HepG2 (cell line): ENCODE measurements at regions not wholly inside any gene's neighbourhood (a gene's known extent, or its start where the extent isn't known, plus 50 kb on each side); places are given as distances from the start of the nearest gene placed in this dataset.

Source experiments
- ATAC-seq: fragments of 200-7000 bp; cut with Tn5 transposase; 3 replicates; pipeline ENCODE4 v1.9.1; 2020; ENCODE audit warnings: mild to moderate bottlenecking, moderate library complexity
- BruUV-seq: library from RNA; stranded (reverse); fragments of 400-500 nt; replicated peaks from 2 replicates; lab custom pipeline; 2021; lab: Mats Ljungman, UMichigan
- CTCF ChIA-PET: fragments of 300-600 bp; formaldehyde crosslinking; extraction: SDS; loops from one replicate; lab custom pipeline; 2021; ENCODE audit warnings: low total read pairs, inconsistent platforms, low intra/inter-chr PET ratio; lab: Yijun Ruan, JAX
- POLR2A ChIA-PET: fragments of 350-600 bp; sonication (Branson Sonifier 250); formaldehyde crosslinking; loops from one replicate; lab custom pipeline; 2020; ENCODE audit warnings: antibody characterized with exemption, inconsistent platforms; lab: Yijun Ruan, JAX
- DNase-seq: peaks from one replicate; pipeline ENCODE4 v3.0.0-alpha.2; 2015; ENCODE audit warnings: low spot score
- FAIRE-seq: peaks from 3 replicates; lab custom pipeline; 2011; peaks lifted over from hg19 to GRCh38; lab: Jason Lieb, UNC
- H2AFZ ChIP-seq: one replicate; pipeline ENCODE4 v1.6.1; 2011; ENCODE audit warnings: low read length, inconsistent platforms
- H3K27ac ChIP-seq: fragments of 300-600 bp; 3 replicates; pipeline ENCODE4 v1.8.0; 2011; ENCODE audit warnings: mixed run types, mild to moderate bottlenecking, mixed read lengths, low read length, inconsistent platforms; ENCODE audit not compliant: insufficient read depth; ENCODE audit errors: extremely low read length
- H3K27me3 ChIP-seq, 2 experiments: fragments of 200-600 bp in 1 of 2; 2 replicates in 1 of 2; 3 replicates in 1 of 2; pipeline versions ENCODE4 v1.6.0 to v1.8.0; 2011; ENCODE audit warnings: low read length in 2 of 2, mild to moderate bottlenecking in 2 of 2, moderate library complexity in 2 of 2, inconsistent platforms in 1 of 2; ENCODE audit not compliant: insufficient read depth in 2 of 2, control insufficient read depth in 1 of 2
- H3K36me3 ChIP-seq, 2 experiments: fragments of 200-600 bp in 1 of 2; replicated peaks in 1 of 2; 2 replicates in 1 of 2; 3 replicates in 1 of 2; pipeline versions ENCODE4 v1.5.1 to v1.8.0; 2011; ENCODE audit warnings: low read length in 2 of 2, inconsistent platforms in 1 of 2; ENCODE audit not compliant: insufficient read depth in 2 of 2, control insufficient read depth in 1 of 2
- H3K4me1 ChIP-seq: 2 replicates; pipeline ENCODE4 v1.5.1; 2012; ENCODE audit warnings: low read length, inconsistent platforms; ENCODE audit not compliant: insufficient read depth
- H3K4me2 ChIP-seq: 2 replicates; pipeline ENCODE4 v1.6.0; 2011; ENCODE audit warnings: low read depth, low read length, inconsistent platforms
- H3K4me3 ChIP-seq, 3 experiments: fragments of 200-600 bp in 1 of 3; sonication (generic), shearing (Covaris generic) in 1 of 3; replicated peaks in 1 of 3; 2 replicates each; pipeline ENCODE4 v1.5.1; 2011 to 2016; ENCODE audit warnings: low read length in 3 of 3, inconsistent platforms in 2 of 3, low read depth in 2 of 3, mild to moderate bottlenecking in 2 of 3, control low read depth in 1 of 3, mixed read lengths in 1 of 3; ENCODE audit not compliant: insufficient read depth in 1 of 3
- H3K79me2 ChIP-seq: one replicate; pipeline ENCODE4 v1.6.1; 2011; ENCODE audit warnings: low read length, inconsistent platforms; ENCODE audit not compliant: insufficient read depth
- H3K9ac ChIP-seq: 2 replicates; pipeline ENCODE4 v1.6.0; 2011; ENCODE audit warnings: mild to moderate bottlenecking, low read depth, low read length, inconsistent platforms; ENCODE audit not compliant: insufficient read depth
- H3K9me3 ChIP-seq: 2 replicates; pipeline ENCODE4 v1.5.1; 2012; ENCODE audit warnings: mild to moderate bottlenecking, low read length
- H4K20me1 ChIP-seq: 2 replicates; pipeline ENCODE4 v1.6.0; 2011; ENCODE audit warnings: inconsistent platforms, mild to moderate bottlenecking, low read length, moderate library complexity; ENCODE audit not compliant: insufficient read depth
- AHDC1 ChIP-seq: sonication (generic); formaldehyde crosslinking; IDR thresholded peaks from 2 replicates; pipeline ENCODE4 v1.5.1; 2020; ENCODE audit warnings: mild to moderate bottlenecking, missing genetic modification reagents, borderline replicate concordance
- AKAP8 ChIP-seq: sonication (generic); formaldehyde crosslinking; IDR thresholded peaks from 2 replicates; pipeline ENCODE4 v1.5.1; 2020; ENCODE audit warnings: mild to moderate bottlenecking, missing genetic modification reagents
- ESRRA ChIP-seq: sonication (generic); formaldehyde crosslinking; IDR thresholded peaks from 2 replicates; pipeline ENCODE4 v1.5.1; 2020; ENCODE audit warnings: mild to moderate bottlenecking, low read depth, missing genetic modification reagents
- FOXJ3 ChIP-seq: sonication (generic); formaldehyde crosslinking; IDR thresholded peaks from 2 replicates; pipeline ENCODE4 v1.4.0; 2020; ENCODE audit warnings: missing genetic modification reagents, mild to moderate bottlenecking, borderline replicate concordance
- HCFC1 ChIP-seq: fragments of 150-350 bp; IDR thresholded peaks from 2 replicates; pipeline ENCODE4 v1.6.1; 2014; ENCODE audit warnings: low read depth, low read length
- HNF4A ChIP-seq: sonication (generic); formaldehyde crosslinking; IDR thresholded peaks from 2 replicates; pipeline ENCODE4 v1.4.0; 2020; ENCODE audit warnings: missing genetic modification reagents
- RBFOX2 ChIP-seq: fragments of 200-400 bp; formaldehyde crosslinking; IDR thresholded peaks from 2 replicates; pipeline ENCODE4 v1.6.1; 2017; ENCODE audit warnings: low read depth, mild to moderate bottlenecking, low read length
- THAP8 ChIP-seq: sonication (generic); formaldehyde crosslinking; IDR thresholded peaks from 2 replicates; pipeline ENCODE4 v1.5.1; 2020; ENCODE audit warnings: missing genetic modification reagents, mild to moderate bottlenecking, borderline replicate concordance
- ZBTB38 ChIP-seq: sonication (generic); formaldehyde crosslinking; IDR thresholded peaks from 2 replicates; pipeline ENCODE4 v1.5.1; 2020; ENCODE audit warnings: mild to moderate bottlenecking, missing genetic modification reagents
- ZNF18 ChIP-seq: sonication (generic); formaldehyde crosslinking; IDR thresholded peaks from 2 replicates; pipeline ENCODE4 v1.8.0; 2022; ENCODE audit warnings: mild to moderate bottlenecking, missing genetic modification reagents; ENCODE audit not compliant: insufficient replicate concordance
- ZNF670 ChIP-seq: sonication (generic); formaldehyde crosslinking; IDR thresholded peaks from 2 replicates; pipeline ENCODE4 v1.8.0; 2022; ENCODE audit warnings: mild to moderate bottlenecking, missing genetic modification reagents, borderline replicate concordance
- WGBS: methylation state at CpG from one replicate; pipeline ENCODE4 v1.1.6; 2017; ENCODE audit warnings: low lambda C conversion rate; 5-methylcytosine and 5-hydroxymethylcytosine counted together
- in situ Hi-C: cut with HindIII; loops from 2 replicates; pipeline ENCODE4 v1.10.0; 2017; ENCODE audit warnings: low pct_unique_long_range_greater_than_20kb; ENCODE audit not compliant: extremely low pct_ligation_motif_present
- intact Hi-C: fragments of 100-400 bp; cut with micrococcal nuclease; formaldehyde crosslinking; loops from one replicate; pipeline ENCODE4 v1.10.0; 2022; ENCODE audit not compliant: unreplicated experiment

- POLR2A ChIA-PET, result no interaction called here
- intact Hi-C loops, result no loop called here
- FAIRE-seq (no peak), ATAC-seq (no peak), DNase-seq (no peak)
- no peak overlapping the region for H3K4me2 ChIP-seq
- 21% methylated on average over 4 of the region's 5 CpGs for WGBS
- BruUV-seq, result no TSS peak
- no peaks in the 10 kb centered on the region for H3K4me1 ChIP-seq
- no peaks in the 10 kb centered on the region for H3K9me3 ChIP-seq
- no peak overlapping the region for H3K9ac ChIP-seq
- in situ Hi-C loops, result no loop called here
- CTCF ChIA-PET, result no interaction called here
- no peak overlapping the region for H3K4me3 ChIP-seq
- TF ChIP-seq HCFC1 (no peak), ZBTB38 (CRISPR knock-in tag) (no peak), HNF4A (CRISPR knock-in tag) (no peak), ZNF670 (CRISPR knock-in tag) (no peak), RBFOX2 (no peak), AKAP8 (CRISPR knock-in tag) (no peak), THAP8 (CRISPR knock-in tag) (no peak), FOXJ3 (CRISPR knock-in tag) (no peak)
- no peaks in the 10 kb centered on the region for H3K79me2 ChIP-seq
- no peaks in the 10 kb centered on the region for H4K20me1 ChIP-seq
- H3K27ac ChIP-seq, result no peak overlapping the region
- H2AFZ ChIP-seq, result no peak overlapping the region
- no peaks in the 10 kb centered on the region for H3K36me3 ChIP-seq
- peaks cover 1 to 2% of the 10 kb centered on the region in 2 experiments; a peak in 2 of 5 replicates for H3K27me3 ChIP-seq
These were observed 147.1 kb downstream of the WDR11 start for GRCh38 chr10:120998251-120998650.

- H3K4me1 ChIP-seq, result no peaks in the 10 kb centered on the region
- ATAC-seq (no peak), FAIRE-seq (no peak)
- TF ChIP-seq AHDC1 (CRISPR knock-in tag), result no peak
- no peak for TF ChIP-seq ZNF18 (CRISPR knock-in tag)
- no peak for TF ChIP-seq ESRRA (CRISPR knock-in tag)
These were observed 147.7 kb downstream of the WDR11 start for GRCh38 chr10:120998782-120999285.

More at GRCh38 chr10:120998782-120999285, 147.7 kb downstream of the WDR11 start:
- Histone ChIP-seq H3K9ac (no peak overlapping the region), H3K36me3 (no peaks in the 10 kb centered on the region), H3K79me2 (no peaks in the 10 kb centered on the region), H3K27ac (no peak overlapping the region), H3K27me3 (peaks cover 1 to 2% of the 10 kb centered on the region in 2 experiments; a peak in 2 of 5 replicates), H2AFZ (no peak overlapping the region), H3K9me3 (no peaks in the 10 kb centered on the region), H3K4me3 (no peak overlapping the region), H4K20me1 (no peaks in the 10 kb centered on the region), H3K4me2 (no peak overlapping the region)
- POLR2A ChIA-PET, result no interaction called here
- in situ Hi-C loops, result no loop called here
- BruUV-seq, result no TSS peak
- CTCF ChIA-PET, result no interaction called here
- no peak for DNase-seq
- intact Hi-C loops, result no loop called here
- 46% methylated on average over 6 of the region's 6 CpGs for WGBS
